Thyroid gland (tissue), 4 donors: ENCODE measurements at regions not wholly inside any gene's neighbourhood (a gene's known extent, or its start where the extent isn't known, plus 50 kb on each side); places are given as distances from the start of the nearest gene placed in this dataset.

Experiments used
- DNase-seq, 2 donors: peaks; one replicate each; pipeline ENCODE4 v3.0.0-alpha.2; 2019
- H3K27ac ChIP-seq, 3 donors: fragments of 200-600 bp; sonication (generic); 1 replicate in 2 of 3; 2 replicates in 1 of 3; pipeline ENCODE4 v1.5.1; 2016 to 2019; ENCODE audit warnings: mild to moderate bottlenecking in 1 of 3, moderate library complexity in 1 of 3
- H3K27me3 ChIP-seq: fragments of 200-600 bp; sonication (generic); one replicate; pipeline ENCODE4 v1.5.1; 2019
- H3K36me3 ChIP-seq, 2 donors: fragments of 200-600 bp; sonication (generic); one replicate each; pipeline ENCODE4 v1.5.1; 2016 to 2019
- H3K4me1 ChIP-seq, 2 donors: fragments of 200-600 bp; sonication (generic); one replicate each; pipeline ENCODE4 v1.5.1; 2017 to 2019
- H3K4me3 ChIP-seq, 3 donors: fragments of 200-600 bp; sonication (generic); replicated peaks in 1 of 3; 1 replicate in 2 of 3; 2 replicates in 1 of 3; pipeline ENCODE4 v1.5.1; 2016; ENCODE audit warnings: mild to moderate bottlenecking in 1 of 3
- H3K9me3 ChIP-seq: fragments of 200-600 bp; sonication (generic); one replicate; pipeline ENCODE4 v1.5.1; 2017
- POLR2A ChIP-seq, 2 donors: fragments of 450-650 bp; IDR thresholded peaks; one replicate each; pipeline ENCODE4 v1.6.1; 2017; ENCODE audit warnings: antibody characterized with exemption in 2 of 2, mild to moderate bottlenecking in 2 of 2, moderate library complexity in 1 of 2
- WGBS, 2 donors: methylation state at CpG; one replicate each; pipeline ENCODE4 v1.1.5; 2017; 5-methylcytosine and 5-hydroxymethylcytosine counted together
- intact Hi-C: fragments of 100-400 bp; cut with DNase I; formaldehyde crosslinking; loops from one replicate; pipeline ENCODE4 v1.15.1; 2023
- TF ChIP-seq, protein P1 (sequence below), 6 experiments: fragments of 200-600 bp in 3 of 6; fragments of 450-650 bp in 3 of 6; sonication (generic) in 3 of 6; IDR thresholded peaks; one replicate each; pipeline ENCODE4 v1.5.1; 2016 to 2019; ENCODE audit warnings: antibody characterized with exemption in 6 of 6, mild to moderate bottlenecking in 2 of 6, inconsistent platforms in 1 of 6, moderate library complexity in 1 of 6

DNA sequence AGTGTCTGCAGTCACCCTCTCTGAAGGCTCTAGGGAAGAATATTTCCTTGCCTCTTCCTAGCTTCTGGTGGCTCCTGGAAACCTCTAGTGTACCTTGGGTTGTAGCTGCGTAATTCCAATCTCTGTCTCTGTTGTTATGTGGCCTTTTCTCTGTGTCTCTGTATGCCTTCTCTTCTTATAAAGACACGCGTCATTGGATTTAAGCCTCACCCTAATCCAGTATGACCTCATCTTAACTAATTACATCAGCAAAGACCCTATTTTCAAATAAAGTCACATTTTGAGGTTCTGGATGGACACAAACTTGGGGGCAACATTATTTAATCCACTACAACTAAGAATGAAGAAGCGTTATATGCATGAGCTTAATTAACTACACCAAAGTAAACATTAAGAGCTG is 111.4 kb upstream of the ZNF184 start:
- intact Hi-C loops = no loop called here
- H3K4me3 ChIP-seq = no peak overlapping the region
- no peaks in the 10 kb centered on the region for H3K9me3 ChIP-seq
- no peak for TF ChIP-seq POLR2A (IDR thresholded peaks at IDR 0.05)
- TF ChIP-seq, protein P1, sequence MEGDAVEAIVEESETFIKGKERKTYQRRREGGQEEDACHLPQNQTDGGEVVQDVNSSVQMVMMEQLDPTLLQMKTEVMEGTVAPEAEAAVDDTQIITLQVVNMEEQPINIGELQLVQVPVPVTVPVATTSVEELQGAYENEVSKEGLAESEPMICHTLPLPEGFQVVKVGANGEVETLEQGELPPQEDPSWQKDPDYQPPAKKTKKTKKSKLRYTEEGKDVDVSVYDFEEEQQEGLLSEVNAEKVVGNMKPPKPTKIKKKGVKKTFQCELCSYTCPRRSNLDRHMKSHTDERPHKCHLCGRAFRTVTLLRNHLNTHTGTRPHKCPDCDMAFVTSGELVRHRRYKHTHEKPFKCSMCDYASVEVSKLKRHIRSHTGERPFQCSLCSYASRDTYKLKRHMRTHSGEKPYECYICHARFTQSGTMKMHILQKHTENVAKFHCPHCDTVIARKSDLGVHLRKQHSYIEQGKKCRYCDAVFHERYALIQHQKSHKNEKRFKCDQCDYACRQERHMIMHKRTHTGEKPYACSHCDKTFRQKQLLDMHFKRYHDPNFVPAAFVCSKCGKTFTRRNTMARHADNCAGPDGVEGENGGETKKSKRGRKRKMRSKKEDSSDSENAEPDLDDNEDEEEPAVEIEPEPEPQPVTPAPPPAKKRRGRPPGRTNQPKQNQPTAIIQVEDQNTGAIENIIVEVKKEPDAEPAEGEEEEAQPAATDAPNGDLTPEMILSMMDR (IDR thresholded peaks at IDR 0.05) = no peak
- H3K27ac ChIP-seq = no peak overlapping the region
- 85% methylated on average over 4 of the region's 4 CpGs for WGBS, 2 donors
- H3K4me1 ChIP-seq = no peaks in the 10 kb centered on the region
- no peaks in the 10 kb centered on the region for H3K36me3 ChIP-seq
- DNase-seq = no peak
- peaks cover 5% of the 10 kb centered on the region for H3K27me3 ChIP-seq

GRCh38 chr6:27582928-27583725 is 110.2 kb upstream of the ZNF184 start:
- H3K27me3 ChIP-seq = peaks cover 5% of the 10 kb centered on the region
- H3K36me3 ChIP-seq = no peaks in the 10 kb centered on the region
- no peaks in the 10 kb centered on the region for H3K4me1 ChIP-seq
- no peak overlapping the region for H3K4me3 ChIP-seq
- intact Hi-C loops = no loop called here
- no peaks in the 10 kb centered on the region for H3K9me3 ChIP-seq
- WGBS, 2 donors = 13 to 14% methylated on average over 32 of the region's 32 CpGs
- no peak for TF ChIP-seq POLR2A (IDR thresholded peaks at IDR 0.05)
- TF ChIP-seq, protein P1 (IDR thresholded peaks at IDR 0.05) = no peak
- DNase-seq = peak in 1 of 2 donors; percentile 5
- H3K27ac ChIP-seq = no peak overlapping the region

GRCh38 chr6:27579973-27580372 is 107.1 kb upstream of the ZNF184 start:
- intact Hi-C loops = no loop called here
- TF ChIP-seq, protein P1 (IDR thresholded peaks at IDR 0.05) = no peak
- no peak for TF ChIP-seq POLR2A (IDR thresholded peaks at IDR 0.05)
- 89 to 90% methylated on average over 2 of the region's 2 CpGs for WGBS, 2 donors
- no peaks in the 10 kb centered on the region for H3K36me3 ChIP-seq
- no peak overlapping the region for H3K27ac ChIP-seq
- H3K4me3 ChIP-seq = no peak overlapping the region
- H3K9me3 ChIP-seq = no peaks in the 10 kb centered on the region
- no peaks in the 10 kb centered on the region for H3K4me1 ChIP-seq
- H3K27me3 ChIP-seq = peaks cover 5% of the 10 kb centered on the region
- no peak for DNase-seq

- no peaks in the 10 kb centered on the region for H3K36me3 ChIP-seq
- DNase-seq = no peak
- no peak overlapping the region for H3K4me3 ChIP-seq
- H3K27ac ChIP-seq = no peak overlapping the region
- WGBS, 2 donors = 71 to 85% methylated on average over 1 of the region's 1 CpG
- intact Hi-C loops = no loop called here
- TF ChIP-seq POLR2A (IDR thresholded peaks at IDR 0.05) = no peak
- TF ChIP-seq, protein P1 (IDR thresholded peaks at IDR 0.05) = no peak
- peaks cover under 1% of the 10 kb centered on the region for H3K27me3 ChIP-seq
- H3K9me3 ChIP-seq = no peaks in the 10 kb centered on the region
- no peaks in the 10 kb centered on the region for H3K4me1 ChIP-seq
These were observed 105.0 kb upstream of the ZNF184 start for GRCh38 chr6:27577922-27578321.

DNA sequence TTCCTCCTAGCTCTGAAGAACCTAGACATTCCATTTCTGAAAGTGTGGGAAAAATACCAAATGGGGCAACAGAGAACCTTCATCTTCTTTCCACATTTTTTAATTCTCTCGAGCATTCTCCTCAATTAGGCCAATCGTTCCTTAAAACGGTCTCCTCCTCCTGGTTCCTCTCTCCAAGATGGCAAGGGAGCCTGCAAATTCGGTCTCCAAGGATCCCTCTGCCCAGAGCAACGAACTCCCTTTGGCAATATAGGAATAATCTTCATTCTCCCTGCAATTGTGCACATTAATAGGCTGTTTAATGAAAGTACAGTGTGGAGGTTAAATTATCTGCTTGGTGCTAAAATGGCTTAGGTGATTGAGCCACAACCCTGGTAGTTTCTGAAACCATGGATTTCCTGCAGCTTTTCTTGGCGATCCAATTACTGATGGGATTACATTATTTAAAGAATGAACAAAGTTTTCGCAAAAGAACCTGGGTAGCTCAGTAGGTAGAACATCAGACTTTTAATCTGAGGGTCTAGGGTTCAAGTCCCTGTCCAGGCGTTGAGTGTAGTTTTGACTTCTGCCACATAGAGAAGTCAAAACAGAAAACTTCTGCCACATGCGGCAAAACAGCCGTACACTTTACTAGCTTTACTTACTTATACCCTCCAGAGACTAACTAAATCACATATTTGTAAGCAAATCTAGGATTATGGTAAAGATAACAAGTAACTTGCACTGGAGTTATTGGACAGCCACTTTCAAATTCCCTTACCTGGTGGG is 102.9 kb upstream of the ZNF184 start:
- Histone ChIP-seq H3K9me3 (no peaks in the 10 kb centered on the region), H3K27me3 (no peaks in the 10 kb centered on the region), H3K36me3 (no peaks in the 10 kb centered on the region), H3K4me3 (no peak overlapping the region), H3K27ac (no peak overlapping the region), H3K4me1 (no peaks in the 10 kb centered on the region)
- intact Hi-C loops = no loop called here
- no peak for DNase-seq
- 68 to 74% methylated on average over 10 of the region's 10 CpGs for WGBS, 2 donors
- TF ChIP-seq POLR2A (IDR thresholded peaks at IDR 0.05) = no peak
- TF ChIP-seq, protein P1 (IDR thresholded peaks at IDR 0.05) = no peak
